Osteocyte (in vitro differentiated cells): ENCODE measurements at regions not wholly inside any gene's neighbourhood (a gene's known extent, or its start where the extent isn't known, plus 50 kb on each side); places are given as distances from the start of the nearest gene placed in this dataset.
"Not testable (repeated sequence)": the region's sequence is repeated elsewhere in the genome, so short reads cannot be mapped to it uniquely, and the experiment has no call there.

Source experiments
- DNase-seq: peaks from one replicate; pipeline ENCODE4 v3.0.0; 2021; ENCODE audit warnings: mixed read lengths; ENCODE audit not compliant: unreplicated experiment; ENCODE audit errors: extremely low spot score
- H3K27ac Mint-ChIP-seq: one replicate; pipeline ENCODE4 v1.8.0; 2021; ENCODE audit warnings: mild to moderate bottlenecking, mixed read lengths; ENCODE audit not compliant: unreplicated experiment
- H3K27me3 Mint-ChIP-seq: one replicate; pipeline ENCODE4 v1.8.0; 2021; ENCODE audit warnings: mixed read lengths; ENCODE audit not compliant: unreplicated experiment
- H3K36me3 Mint-ChIP-seq: one replicate; pipeline ENCODE4 v1.8.0; 2021; ENCODE audit warnings: mixed read lengths; ENCODE audit not compliant: unreplicated experiment
- H3K4me1 Mint-ChIP-seq: one replicate; pipeline ENCODE4 v1.8.0; 2021; ENCODE audit warnings: mixed read lengths; ENCODE audit not compliant: unreplicated experiment
- H3K4me3 Mint-ChIP-seq: one replicate; pipeline ENCODE4 v1.8.0; 2021; ENCODE audit warnings: mild to moderate bottlenecking, moderate library complexity, mixed read lengths; ENCODE audit not compliant: unreplicated experiment
- H3K9me3 Mint-ChIP-seq: one replicate; pipeline ENCODE4 v1.8.0; 2021; ENCODE audit warnings: mixed read lengths; ENCODE audit not compliant: unreplicated experiment

DNA sequence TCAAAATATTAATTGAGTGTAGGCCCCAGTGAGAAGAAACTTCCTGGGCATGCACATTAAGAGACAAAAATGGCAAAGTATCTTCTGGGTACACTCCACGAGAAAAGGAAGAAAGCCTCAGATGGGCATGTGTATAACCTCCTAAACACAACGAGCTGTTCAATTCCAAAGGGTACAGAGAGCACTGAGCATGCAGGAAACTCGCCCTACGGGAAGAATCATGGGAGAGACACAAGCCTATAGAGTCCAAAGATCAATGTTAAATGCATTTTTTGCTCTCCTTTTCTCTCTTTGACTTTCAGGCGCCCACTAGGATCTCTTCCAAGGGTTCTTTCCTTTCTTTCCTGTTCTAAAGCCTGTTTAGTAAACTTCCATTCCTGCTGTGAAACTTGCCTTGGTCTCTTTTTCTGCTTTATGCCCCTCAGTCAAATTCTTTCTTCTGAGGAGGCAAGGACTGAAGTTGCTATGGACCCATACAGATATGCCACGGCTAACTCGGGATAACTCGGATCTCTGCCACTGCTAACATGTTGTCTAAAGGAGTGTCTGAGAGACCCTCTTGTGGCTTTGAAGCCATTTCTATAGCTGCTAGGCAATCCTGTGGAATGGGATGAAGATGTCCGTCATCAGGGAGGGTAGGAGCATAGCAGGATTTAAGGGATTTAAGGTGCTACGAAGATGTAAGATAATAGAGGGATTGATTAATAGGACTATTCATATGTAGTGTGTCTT lies 99.5 kb upstream of the MTLN start:
- H3K27me3 Mint-ChIP-seq, result not testable (repeated sequence)

DNA sequence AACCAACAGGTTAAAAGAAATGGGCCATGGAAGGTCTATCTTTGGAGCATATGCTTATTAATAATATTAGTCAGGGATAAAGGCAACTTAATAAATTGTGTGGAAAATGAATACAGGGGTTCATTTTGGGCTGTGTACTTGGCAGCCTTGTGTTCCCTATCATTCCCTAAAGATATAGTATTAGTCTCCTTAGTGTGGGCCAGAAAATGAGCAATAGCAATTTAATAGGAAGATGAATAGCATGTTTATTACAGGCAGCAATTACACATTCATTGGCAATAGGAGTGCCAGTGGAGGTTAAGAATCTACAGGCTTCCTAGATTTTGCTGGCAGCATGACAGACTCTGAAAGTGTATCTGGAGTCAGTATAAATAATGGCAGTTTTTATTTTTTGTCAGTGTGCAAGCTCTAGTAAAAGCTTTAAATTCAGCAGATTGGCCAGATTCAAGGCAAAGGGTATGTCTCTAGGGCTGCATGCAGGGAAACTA lies 98.7 kb upstream of the MTLN start:
- not testable (repeated sequence) for H3K4me3 Mint-ChIP-seq, DNase-seq, H3K36me3 Mint-ChIP-seq, H3K27me3 Mint-ChIP-seq, H3K4me1 Mint-ChIP-seq, H3K9me3 Mint-ChIP-seq, H3K27ac Mint-ChIP-seq

More for the DNA sequence above, 99.5 kb upstream of the MTLN start:
- not testable (repeated sequence) for H3K9me3 Mint-ChIP-seq, H3K36me3 Mint-ChIP-seq, H3K27ac Mint-ChIP-seq, H3K4me1 Mint-ChIP-seq, DNase-seq, H3K4me3 Mint-ChIP-seq

DNA sequence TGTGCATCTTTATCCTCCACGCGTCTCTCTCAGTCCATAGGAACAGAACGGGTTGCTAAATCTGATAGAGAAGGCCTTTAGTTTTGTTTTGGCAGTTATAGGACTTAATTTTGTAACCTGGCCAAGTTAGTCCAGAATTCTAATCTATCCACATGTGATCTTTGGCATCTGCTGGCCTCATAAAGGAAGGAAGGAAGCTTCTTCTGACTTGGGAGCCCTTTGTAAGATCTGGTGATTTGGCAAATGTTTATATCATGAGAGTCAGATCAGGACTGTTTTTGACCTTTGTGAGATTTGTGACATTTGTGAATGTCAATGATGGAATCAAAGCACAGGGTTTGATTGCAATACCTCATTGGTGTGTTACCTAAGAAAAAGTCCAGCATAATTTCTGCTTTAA lies 96.4 kb upstream of the MTLN start:
- H3K36me3 Mint-ChIP-seq, DNase-seq, H3K4me1 Mint-ChIP-seq, H3K27ac Mint-ChIP-seq, H3K27me3 Mint-ChIP-seq, H3K4me3 Mint-ChIP-seq, H3K9me3 Mint-ChIP-seq: not testable (repeated sequence)

DNA sequence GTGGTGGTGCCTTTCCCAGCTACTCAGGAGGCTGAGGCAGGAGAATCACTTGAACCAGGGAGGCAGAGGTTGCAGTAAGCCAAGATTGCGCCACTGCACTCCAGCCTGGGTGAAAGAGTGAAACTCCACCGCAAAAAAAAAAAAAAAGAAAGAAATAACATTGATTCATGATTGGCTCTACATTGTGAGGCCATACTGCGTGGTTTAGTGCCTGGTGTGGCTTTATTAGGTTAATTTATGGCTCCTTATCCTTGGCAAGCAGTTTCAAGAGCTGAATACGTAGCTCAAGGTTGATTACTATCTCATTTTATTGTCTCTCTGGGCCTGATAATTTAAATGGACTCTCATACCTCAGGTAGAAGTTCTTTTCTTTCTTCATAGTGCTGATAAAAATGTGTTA lies 80.5 kb upstream of the MTLN start:
- H3K27ac Mint-ChIP-seq, H3K4me1 Mint-ChIP-seq, DNase-seq, H3K36me3 Mint-ChIP-seq, H3K27me3 Mint-ChIP-seq, H3K4me3 Mint-ChIP-seq, H3K9me3 Mint-ChIP-seq: not testable (repeated sequence)

DNA sequence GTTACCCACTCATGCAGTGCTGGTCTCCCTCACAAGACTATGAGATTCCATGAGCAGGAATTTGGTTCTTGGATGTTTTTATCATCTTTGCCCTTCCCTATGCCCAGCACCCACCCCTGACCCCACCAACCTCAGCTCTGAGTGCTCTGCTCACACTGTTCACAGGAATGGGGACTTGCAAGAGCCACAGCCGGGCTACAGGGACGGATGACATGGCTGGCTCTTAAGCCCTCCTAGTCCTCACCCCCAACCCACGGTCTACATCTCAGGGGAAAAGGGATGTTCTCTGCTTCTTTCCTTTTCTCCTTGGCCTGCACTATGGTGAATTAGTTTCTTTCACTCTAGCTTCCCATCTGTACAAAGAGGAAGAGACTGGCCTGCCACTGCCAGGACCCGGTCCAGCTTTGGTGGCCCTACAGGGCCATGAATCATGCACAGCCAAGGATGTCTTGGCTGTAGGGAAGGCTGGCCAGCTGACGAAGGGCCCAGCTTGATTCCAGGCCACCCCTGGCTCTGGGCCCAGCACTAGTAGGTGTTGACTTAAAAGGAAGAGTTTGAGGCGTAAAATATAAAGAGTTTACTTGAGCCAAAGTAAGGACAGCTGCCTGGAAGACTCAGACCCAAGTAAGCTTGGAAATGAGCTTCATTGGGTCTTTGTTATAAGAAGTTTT lies 79.7 kb upstream of the MTLN start:
- H3K4me1 Mint-ChIP-seq, H3K36me3 Mint-ChIP-seq, DNase-seq, H3K27ac Mint-ChIP-seq, H3K27me3 Mint-ChIP-seq, H3K9me3 Mint-ChIP-seq, H3K4me3 Mint-ChIP-seq: not testable (repeated sequence)

DNA sequence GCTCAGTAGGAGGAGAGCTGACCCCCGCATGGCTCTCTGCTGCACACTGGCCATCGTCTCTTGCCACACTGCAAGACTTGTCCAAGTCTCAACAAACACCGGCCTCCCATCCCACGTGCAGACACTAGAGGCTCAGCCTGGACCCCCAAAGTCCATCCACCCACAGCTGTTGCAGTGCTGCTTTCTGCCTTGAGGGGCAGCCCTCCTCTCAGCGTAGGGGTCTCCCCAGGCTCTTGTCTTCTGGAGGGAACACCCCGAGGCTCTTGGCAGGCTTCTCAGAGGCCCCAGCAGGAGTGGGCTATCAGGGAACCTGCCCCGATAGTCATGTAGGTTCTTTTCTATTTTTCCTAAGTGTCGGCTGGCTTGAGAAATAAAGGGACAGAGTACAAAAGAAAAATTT lies 75.5 kb upstream of the MTLN start:
- not testable (repeated sequence) for H3K4me1 Mint-ChIP-seq, H3K4me3 Mint-ChIP-seq, H3K27ac Mint-ChIP-seq

DNA sequence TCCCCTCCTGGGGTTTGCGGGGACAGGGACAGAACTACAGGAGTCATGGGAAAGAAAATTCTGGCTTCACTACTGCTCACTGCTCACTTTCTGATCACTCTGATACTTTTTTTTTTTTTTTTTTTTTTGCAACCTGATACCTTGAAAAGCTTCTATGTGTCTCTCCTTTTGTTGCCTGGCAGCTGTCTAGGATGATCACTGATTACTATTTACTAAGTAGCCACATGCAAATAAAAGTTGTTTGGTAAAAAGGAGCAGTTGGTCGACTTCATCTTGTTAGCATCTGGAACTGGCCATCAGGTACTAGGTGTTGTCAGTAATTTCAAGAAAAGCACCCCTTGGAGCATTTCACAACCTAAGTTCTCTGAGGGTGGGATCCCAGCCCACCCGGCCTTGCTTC lies 74.9 kb upstream of the MTLN start:
- H3K4me3 Mint-ChIP-seq, DNase-seq, H3K27ac Mint-ChIP-seq, H3K9me3 Mint-ChIP-seq, H3K4me1 Mint-ChIP-seq, H3K27me3 Mint-ChIP-seq, H3K36me3 Mint-ChIP-seq: not testable (repeated sequence)

More for the DNA sequence above, 75.5 kb upstream of the MTLN start:
- not testable (repeated sequence) for DNase-seq, H3K9me3 Mint-ChIP-seq, H3K27me3 Mint-ChIP-seq, H3K36me3 Mint-ChIP-seq

DNA sequence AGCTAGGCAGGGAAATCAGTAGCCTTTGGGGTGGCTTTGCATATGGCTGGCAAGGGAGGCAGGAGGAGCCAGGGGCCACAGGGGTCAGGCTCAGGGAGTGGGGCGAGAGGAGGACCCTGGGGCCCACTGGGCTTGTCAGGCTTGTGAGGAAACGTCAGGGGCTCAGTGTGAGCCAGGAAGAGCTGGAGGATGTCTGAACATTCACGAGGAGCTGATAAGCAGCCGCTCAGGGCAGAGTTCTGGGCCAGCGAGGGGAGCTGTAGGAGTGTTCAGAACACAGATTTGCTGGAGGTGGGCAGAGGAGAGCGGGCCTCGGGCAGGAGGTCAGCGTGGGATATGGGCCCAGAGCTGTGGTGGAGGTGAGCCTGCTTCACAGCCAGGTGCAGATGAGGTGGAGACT lies 72.7 kb upstream of the MTLN start:
- not testable (repeated sequence) for DNase-seq, H3K4me3 Mint-ChIP-seq, H3K27ac Mint-ChIP-seq, H3K36me3 Mint-ChIP-seq, H3K27me3 Mint-ChIP-seq, H3K4me1 Mint-ChIP-seq, H3K9me3 Mint-ChIP-seq

DNA sequence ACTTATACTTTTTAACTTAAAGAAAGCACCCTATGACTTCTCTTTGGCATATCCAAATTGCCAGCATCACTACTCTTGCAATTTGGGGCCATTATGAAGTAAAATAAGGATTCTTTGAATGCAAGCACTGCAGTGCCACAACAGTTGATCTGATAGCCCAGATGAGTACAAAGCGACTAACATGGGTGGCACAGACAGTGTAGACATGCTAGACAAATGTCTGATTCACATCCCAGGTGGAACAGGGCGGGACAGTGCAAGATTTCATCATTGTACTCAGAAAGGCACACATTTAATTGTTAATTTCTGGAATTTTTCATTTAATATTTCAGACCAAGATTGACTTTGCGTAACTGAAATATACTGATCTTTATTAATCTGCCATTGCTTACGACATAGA lies 68.5 kb upstream of the MTLN start:
- not testable (repeated sequence) for H3K27me3 Mint-ChIP-seq, H3K27ac Mint-ChIP-seq

DNA sequence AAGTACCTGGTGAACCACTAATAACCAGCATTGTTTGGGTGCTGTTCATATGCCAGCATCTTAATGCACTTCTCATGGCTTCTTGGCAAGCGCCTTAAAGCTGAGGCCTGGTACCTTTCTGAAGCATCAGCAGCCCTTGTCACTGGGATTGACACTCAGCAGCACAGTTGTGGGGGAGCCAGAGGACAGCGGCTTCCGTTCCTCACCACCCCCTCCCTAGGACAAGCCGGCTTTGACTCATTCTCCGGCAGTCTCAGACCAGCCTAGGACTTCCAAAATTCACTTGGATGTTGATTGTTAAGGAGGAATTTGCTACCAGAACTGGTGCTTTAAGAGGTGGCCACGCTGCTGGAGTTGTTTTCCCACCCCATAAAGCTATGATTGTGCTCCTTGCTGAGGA lies 64.7 kb upstream of the MTLN start:
- not testable (repeated sequence) for DNase-seq, H3K27ac Mint-ChIP-seq, H3K36me3 Mint-ChIP-seq, H3K27me3 Mint-ChIP-seq, H3K4me3 Mint-ChIP-seq, H3K4me1 Mint-ChIP-seq, H3K9me3 Mint-ChIP-seq

More for the DNA sequence above, 68.5 kb upstream of the MTLN start:
- H3K9me3 Mint-ChIP-seq, H3K36me3 Mint-ChIP-seq, H3K4me3 Mint-ChIP-seq, DNase-seq, H3K4me1 Mint-ChIP-seq: not testable (repeated sequence)

DNA sequence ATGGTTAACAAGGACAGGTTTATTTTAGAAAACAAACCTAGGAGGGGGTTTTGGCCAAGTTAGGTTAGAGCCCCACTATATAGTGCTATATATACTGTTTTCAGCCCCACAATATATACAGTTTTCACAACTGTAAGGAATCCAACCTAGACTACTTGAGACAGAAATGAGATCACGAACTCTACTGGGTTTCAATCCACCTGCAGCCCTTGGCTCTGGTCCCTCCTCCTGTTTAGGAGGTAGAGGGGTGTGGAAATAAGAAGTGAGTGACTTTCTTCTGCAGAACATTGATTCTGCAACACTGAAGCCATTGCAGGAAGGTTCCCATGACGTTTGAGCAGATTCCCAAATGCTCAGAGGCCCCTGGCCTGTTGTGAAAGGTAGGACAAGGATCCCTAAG lies 63.7 kb upstream of the MTLN start:
- H3K27ac Mint-ChIP-seq, DNase-seq, H3K4me1 Mint-ChIP-seq, H3K36me3 Mint-ChIP-seq, H3K27me3 Mint-ChIP-seq, H3K4me3 Mint-ChIP-seq, H3K9me3 Mint-ChIP-seq: not testable (repeated sequence)

DNA sequence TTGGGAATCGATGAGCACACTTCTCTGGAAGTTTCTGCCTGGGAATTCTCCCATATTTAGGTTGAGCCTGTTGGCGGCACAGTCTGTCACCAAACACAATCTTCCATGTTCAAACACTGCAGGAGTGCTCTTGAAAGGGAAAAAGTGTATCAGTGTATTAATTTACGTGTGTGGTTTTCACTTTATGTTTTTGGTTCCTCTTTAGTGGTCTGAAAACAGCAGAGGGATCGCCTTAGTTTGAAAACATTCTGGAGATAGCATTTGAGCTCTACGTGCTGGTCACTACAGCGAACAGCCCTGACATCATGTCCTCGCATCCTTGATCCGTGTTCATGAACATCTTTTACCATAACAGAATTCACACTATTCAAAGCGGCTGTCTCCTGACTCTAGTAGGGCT lies 57.3 kb upstream of the MTLN start:
- DNase-seq, H3K27me3 Mint-ChIP-seq, H3K4me3 Mint-ChIP-seq, H3K9me3 Mint-ChIP-seq, H3K27ac Mint-ChIP-seq, H3K36me3 Mint-ChIP-seq, H3K4me1 Mint-ChIP-seq: not testable (repeated sequence)
